ENCODE measurements at regions not wholly inside any gene's neighbourhood (a gene's known extent, or its start where the extent isn't known, plus 50 kb on each side); places are given as distances from the start of the nearest gene placed in this dataset.
"Not testable (repeated sequence)": the region's sequence is repeated elsewhere in the genome, so short reads cannot be mapped to it uniquely, and the experiment has no call there.

GRCh38 chr2:215832791-215833190, 180.6 kb downstream of the MREG start:
- DNase-seq (ENCODE audit: low read depth in 2 of 2) = no peak

- peak in 1 of 2 donors; percentile 55 for DNase-seq (ENCODE audit: low read depth in 2 of 2)
Measured at GRCh38 chr2:215831296-215831913, 181.9 kb downstream of the MREG start.

- peak in 1 of 2 donors; percentile 70 for DNase-seq (ENCODE audit: low read depth in 2 of 2)
Measured at GRCh38 chr2:215830304-215830703, 183.0 kb downstream of the MREG start.

- DNase-seq (ENCODE audit: low read depth in 2 of 2) = no peak
Measured at GRCh38 chr2:215829261-215829660, 184.1 kb downstream of the MREG start.

GRCh38 chr2:215828528-215829184, 184.7 kb downstream of the MREG start:
- peak; percentile 58 to 75 for DNase-seq (ENCODE audit: low read depth in 2 of 2)

- no peak for DNase-seq (ENCODE audit: low read depth in 2 of 2)
Measured at GRCh38 chr2:215826838-215827441, 186.4 kb downstream of the MREG start.

GRCh38 chr2:215826376-215826775, 187.0 kb downstream of the MREG start:
- DNase-seq (ENCODE audit: low read depth in 2 of 2) = no peak

GRCh38 chr2:215825707-215826106, 187.6 kb downstream of the MREG start:
- DNase-seq (ENCODE audit: low read depth in 2 of 2) = no peak

GRCh38 chr2:215821298-215821697, 192.1 kb downstream of the MREG start:
- DNase-seq (ENCODE audit: low read depth in 2 of 2) = not testable (repeated sequence)

GRCh38 chr2:215819713-215820112, 193.6 kb downstream of the MREG start:
- DNase-seq (ENCODE audit: low read depth in 2 of 2) = not testable (repeated sequence)

GRCh38 chr2:215817046-215817445, 196.3 kb downstream of the MREG start:
- no peak for DNase-seq (ENCODE audit: low read depth in 2 of 2)

- DNase-seq (ENCODE audit: low read depth in 2 of 2) = no peak
Measured at GRCh38 chr2:215816424-215816823, 196.9 kb downstream of the MREG start.

- no peak for DNase-seq (ENCODE audit: low read depth in 2 of 2)
Measured at GRCh38 chr2:215815960-215816359, 197.4 kb downstream of the MREG start.

GRCh38 chr2:215812966-215813365, 200.4 kb downstream of the MREG start:
- DNase-seq (ENCODE audit: low read depth in 2 of 2) = no peak

GRCh38 chr2:215811409-215812345, 201.7 kb downstream of the MREG start:
- no peak for DNase-seq (ENCODE audit: low read depth in 2 of 2)

- DNase-seq (ENCODE audit: low read depth in 2 of 2) = no peak
Measured at GRCh38 chr2:215811003-215811402, 202.3 kb downstream of the MREG start.

- no peak for DNase-seq (ENCODE audit: low read depth in 2 of 2)
Measured at GRCh38 chr2:215808996-215809395, 204.4 kb downstream of the MREG start.

- DNase-seq (ENCODE audit: low read depth in 2 of 2) = no peak
Measured at GRCh38 chr2:215808194-215808593, 205.2 kb downstream of the MREG start.

- DNase-seq (ENCODE audit: low read depth in 2 of 2) = no peak
Measured at GRCh38 chr2:215805493-215805892, 207.9 kb downstream of the MREG start.

GRCh38 chr2:215803150-215803549, 210.2 kb downstream of the MREG start:
- no peak for DNase-seq (ENCODE audit: low read depth in 2 of 2)

- DNase-seq (ENCODE audit: low read depth in 2 of 2) = peak in 1 of 2 donors; percentile 56
Measured at GRCh38 chr2:215799194-215799593, 214.2 kb downstream of the MREG start.

- DNase-seq (ENCODE audit: low read depth in 2 of 2) = no peak
Measured at GRCh38 chr2:215797676-215798075, 215.7 kb downstream of the MREG start.

Data from dermis microvascular lymphatic vessel endothelial cell (primary cell).